ENCODE measurements at regions not wholly inside any gene's neighbourhood (a gene's known extent, or its start where the extent isn't known, plus 50 kb on each side); places are given as distances from the start of the nearest gene placed in this dataset.

DNA sequence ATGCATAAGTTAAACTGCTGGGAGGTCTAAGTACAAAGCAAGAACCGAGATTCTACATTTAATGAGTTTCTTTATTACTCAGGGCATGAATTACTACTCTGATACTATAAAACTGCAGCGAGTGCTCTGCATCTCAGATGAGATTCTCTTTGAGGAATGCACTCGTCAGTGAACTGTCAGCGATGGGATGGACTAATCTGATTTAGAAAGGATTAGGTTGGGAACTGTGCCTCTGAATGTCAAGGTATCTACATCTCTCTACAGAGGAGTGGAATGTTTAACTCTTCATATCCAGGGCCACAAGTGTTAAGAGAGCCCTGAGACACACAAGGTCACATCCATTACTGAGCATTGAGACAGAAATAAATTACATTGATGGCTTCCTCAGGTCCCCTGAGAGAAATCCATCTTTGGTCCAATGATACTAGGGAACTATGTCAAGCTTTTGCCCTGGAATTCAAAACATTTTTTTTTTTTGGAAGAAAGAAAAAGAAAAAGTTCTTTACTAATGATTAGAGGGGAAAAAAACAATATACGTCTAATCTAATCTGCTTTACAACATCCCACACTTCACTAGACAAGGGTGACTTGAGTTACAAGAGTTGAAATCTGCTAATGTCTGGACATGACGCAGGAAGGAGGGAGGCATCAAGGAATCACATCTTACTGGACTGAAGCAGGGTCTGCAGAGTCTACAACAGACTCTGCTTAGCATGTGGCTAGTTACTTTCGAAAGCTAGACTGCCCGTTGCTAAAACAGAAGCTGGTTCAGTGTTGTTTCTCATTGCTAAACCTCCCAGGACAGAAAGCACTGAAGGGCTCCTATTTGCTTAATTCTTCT is 270.0 kb upstream of the TLE4 start:
- TF ChIP-seq, protein P1, sequence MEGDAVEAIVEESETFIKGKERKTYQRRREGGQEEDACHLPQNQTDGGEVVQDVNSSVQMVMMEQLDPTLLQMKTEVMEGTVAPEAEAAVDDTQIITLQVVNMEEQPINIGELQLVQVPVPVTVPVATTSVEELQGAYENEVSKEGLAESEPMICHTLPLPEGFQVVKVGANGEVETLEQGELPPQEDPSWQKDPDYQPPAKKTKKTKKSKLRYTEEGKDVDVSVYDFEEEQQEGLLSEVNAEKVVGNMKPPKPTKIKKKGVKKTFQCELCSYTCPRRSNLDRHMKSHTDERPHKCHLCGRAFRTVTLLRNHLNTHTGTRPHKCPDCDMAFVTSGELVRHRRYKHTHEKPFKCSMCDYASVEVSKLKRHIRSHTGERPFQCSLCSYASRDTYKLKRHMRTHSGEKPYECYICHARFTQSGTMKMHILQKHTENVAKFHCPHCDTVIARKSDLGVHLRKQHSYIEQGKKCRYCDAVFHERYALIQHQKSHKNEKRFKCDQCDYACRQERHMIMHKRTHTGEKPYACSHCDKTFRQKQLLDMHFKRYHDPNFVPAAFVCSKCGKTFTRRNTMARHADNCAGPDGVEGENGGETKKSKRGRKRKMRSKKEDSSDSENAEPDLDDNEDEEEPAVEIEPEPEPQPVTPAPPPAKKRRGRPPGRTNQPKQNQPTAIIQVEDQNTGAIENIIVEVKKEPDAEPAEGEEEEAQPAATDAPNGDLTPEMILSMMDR (IDR thresholded peaks at IDR 0.05): no peak
- TF ChIP-seq POLR2A (IDR thresholded peaks at IDR 0.05): no peak

Data from thyroid gland (tissue), 4 donors.